ENCODE measurements at regions not wholly inside any gene's neighbourhood (a gene's known extent, or its start where the extent isn't known, plus 50 kb on each side); places are given as distances from the start of the nearest gene placed in this dataset.

GRCh38 chr4:3369781-3370674 is 71.7 kb upstream of the HGFAC start:
- peak; percentile 66 to 81 for DNase-seq (ENCODE audit: low read depth in 1 of 2, low spot score in 1 of 2)
- Histone ChIP-seq H3K27me3 (ENCODE audit: insufficient read depth, poor library complexity, severe bottlenecking) (peaks cover 7% of the 10 kb centered on the region), H3K4me3 (replicated peaks; ENCODE audit: insufficient read depth, low read length) (no peak overlapping the region; the same call in 1 of the 2 replicates), H3K27ac (replicated peaks) (0 out of 2 replicates have a peak overlapping the region, but pooled peaks have one; percentile 2)
- no peak for TF ChIP-seq POLR2AphosphoS5 (IDR thresholded peaks at IDR 0.05; ENCODE audit: low read depth)
- no peak for TF ChIP-seq CTCF (IDR thresholded peaks at IDR 0.05; ENCODE audit: insufficient read depth, low read length)
- no peak for TF ChIP-seq REST (IDR thresholded peaks at IDR 0.05; ENCODE audit: insufficient replicate concordance, low read depth)
- no peak for TF ChIP-seq SPI1 (IDR thresholded peaks at IDR 0.05; ENCODE audit: borderline replicate concordance, low read depth)
- no peak for TF ChIP-seq GABPA (IDR thresholded peaks at IDR 0.05; ENCODE audit: low read depth)

- Histone ChIP-seq H3K4me3 (replicated peaks; ENCODE audit: insufficient read depth, low read length) (no peak overlapping the region), H3K27me3 (ENCODE audit: insufficient read depth, poor library complexity, severe bottlenecking) (peaks cover 7% of the 10 kb centered on the region), H3K27ac (replicated peaks) (no peak overlapping the region)
- no peak for DNase-seq (ENCODE audit: low read depth in 1 of 2, low spot score in 1 of 2)
- TF ChIP-seq REST (IDR thresholded peaks at IDR 0.05; ENCODE audit: insufficient replicate concordance, low read depth) (no peak), GABPA (IDR thresholded peaks at IDR 0.05; ENCODE audit: low read depth) (no peak), CTCF (IDR thresholded peaks at IDR 0.05; ENCODE audit: insufficient read depth, low read length) (no peak), SPI1 (IDR thresholded peaks at IDR 0.05; ENCODE audit: borderline replicate concordance, low read depth) (no peak), POLR2AphosphoS5 (IDR thresholded peaks at IDR 0.05; ENCODE audit: low read depth) (no peak)
Measured at GRCh38 chr4:3371033-3372001, 70.5 kb upstream of the HGFAC start.

- Histone ChIP-seq H3K27ac (replicated peaks) (no peak overlapping the region), H3K4me3 (replicated peaks; ENCODE audit: insufficient read depth, low read length) (no peak overlapping the region), H3K27me3 (ENCODE audit: insufficient read depth, poor library complexity, severe bottlenecking) (peaks cover 7% of the 10 kb centered on the region)
- no peak for TF ChIP-seq REST (IDR thresholded peaks at IDR 0.05; ENCODE audit: insufficient replicate concordance, low read depth)
- DNase-seq (ENCODE audit: low read depth in 1 of 2, low spot score in 1 of 2) = no peak
Measured at GRCh38 chr4:3372264-3372932, 69.4 kb upstream of the HGFAC start.

Measured in HL-60 (cell line).